ENCODE measurements at regions not wholly inside any gene's neighbourhood (a gene's known extent, or its start where the extent isn't known, plus 50 kb on each side); places are given as distances from the start of the nearest gene placed in this dataset.
A peak's percentile ranks its signal among the peaks of the same experiment; 100 is the strongest.

DNA sequence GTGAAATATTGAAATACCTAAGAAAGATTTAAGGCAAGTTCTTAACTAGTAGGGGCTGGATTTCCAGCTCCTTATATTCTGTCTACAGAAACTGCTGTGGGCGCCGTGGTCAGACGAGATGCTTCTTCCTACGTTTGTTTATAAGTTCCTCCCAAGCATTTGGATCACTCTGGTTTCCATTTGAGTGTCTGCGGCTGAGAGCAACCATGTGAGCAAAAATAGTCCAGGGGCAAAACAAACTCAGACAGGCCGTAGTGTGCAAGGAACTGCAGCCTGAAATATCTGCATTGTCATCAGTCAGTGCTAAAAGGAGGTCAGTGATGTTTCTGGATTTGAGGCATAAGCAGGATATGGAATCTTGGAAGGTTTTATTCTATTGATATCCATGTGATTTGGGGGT is 485.9 kb upstream of the JAG1 start:
- no peaks in the 10 kb centered on the region for H3K9me1 ChIP-seq (ENCODE audit: insufficient read depth, low read length)
- H3K4me2 ChIP-seq (ENCODE audit: low read depth, low read length): no peak overlapping the region; the same call in 1 of the 2 replicates
- CTCF ChIA-PET: no interaction called here
- no peak overlapping the region for H3K9ac ChIP-seq (ENCODE audit: low read depth, low read length)
- H3K36me3 ChIP-seq (ENCODE audit: control insufficient read depth, insufficient read depth, low read length): no peaks in the 10 kb centered on the region
- intact Hi-C loops (cut with micrococcal nuclease): loop anchor here (5.0 kb wide), 1 partner anchor 487 kb away; the partner anchor contains the start of gene JAG1
- peak; percentile 91 for DNase-seq
- in situ Hi-C loops (cut with MboI; ENCODE audit: low sequenced_read_pairs): no loop called here
- no TSS peak for BruUV-seq (replicated peaks)
- dilution Hi-C loops (cut with HindIII; ENCODE audit: low sequenced_read_pairs, unreplicated experiment): no loop called here
- no peak overlapping the region for H3K27ac ChIP-seq (ENCODE audit: insufficient read depth, low read length)
- H2AK9ac ChIP-seq (replicated peaks; ENCODE audit: low read depth, low read length, poor library complexity): no peak overlapping the region
- H3K4me1 ChIP-seq (ENCODE audit: control insufficient read depth, insufficient read depth, low read length): peaks cover 3% of the 10 kb centered on the region
- H2BK120ac ChIP-seq (ENCODE audit: low read depth, low read length): 0 out of 2 replicates have a peak overlapping the region, but pooled peaks have one; percentile 7
- H3K4me3 ChIP-seq (ENCODE audit: insufficient read depth, low read depth, low read length): no peak overlapping the region
- no peak overlapping the region for H3K14ac ChIP-seq (replicated peaks; ENCODE audit: low read depth, low read length)
- H4K8ac ChIP-seq (ENCODE audit: low read depth in 2 of 2, low read length in 2 of 2): no peak overlapping the region
- 0 out of 2 replicates have a peak overlapping the region, but pooled peaks have one; percentile 41 for H3K4ac ChIP-seq (ENCODE audit: low read depth, low read length)
- no peaks in the 10 kb centered on the region for H3K9me3 ChIP-seq (ENCODE audit: control insufficient read depth, insufficient read depth, low read length)
- H4K20me1 ChIP-seq (ENCODE audit: insufficient read depth, low read length): no peaks in the 10 kb centered on the region
- POLR2A ChIA-PET (ENCODE audit: unreplicated experiment): no interaction called here
- TF ChIP-seq BHLHE40 (IDR thresholded peaks at IDR 0.05; ENCODE audit: low read depth, low read length) (0 out of 2 replicates have a peak, but pooled peaks have one; percentile 8), SMC3 (IDR thresholded peaks at IDR 0.05; ENCODE audit: low read depth, low read length) (no peak), MAFK (IDR thresholded peaks at IDR 0.05; ENCODE audit: low read depth, low read length) (0 out of 2 replicates have a peak, but pooled peaks have one; percentile 59), CEBPB (IDR thresholded peaks at IDR 0.05; ENCODE audit: low read depth, low read length) (no peak), MXI1 (IDR thresholded peaks at IDR 0.05; ENCODE audit: borderline replicate concordance, low read depth, low read length) (peak; percentile 43; the same call in 1 of the 2 replicates), NFE2L2 (IDR thresholded peaks at IDR 0.05; ENCODE audit: low read depth, low read length) (peak; percentile 62; the same call in 1 of the 2 replicates)
- TF ChIP-seq, protein P1, sequence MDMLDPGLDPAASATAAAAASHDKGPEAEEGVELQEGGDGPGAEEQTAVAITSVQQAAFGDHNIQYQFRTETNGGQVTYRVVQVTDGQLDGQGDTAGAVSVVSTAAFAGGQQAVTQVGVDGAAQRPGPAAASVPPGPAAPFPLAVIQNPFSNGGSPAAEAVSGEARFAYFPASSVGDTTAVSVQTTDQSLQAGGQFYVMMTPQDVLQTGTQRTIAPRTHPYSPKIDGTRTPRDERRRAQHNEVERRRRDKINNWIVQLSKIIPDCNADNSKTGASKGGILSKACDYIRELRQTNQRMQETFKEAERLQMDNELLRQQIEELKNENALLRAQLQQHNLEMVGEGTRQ (IDR thresholded peaks at IDR 0.05; ENCODE audit: low read depth, low read length): peak; percentile 44; the same call in 1 of the 2 replicates
- no peak overlapping the region for H2AK5ac ChIP-seq (ENCODE audit: low read depth, low read length)
- H3K23ac ChIP-seq (ENCODE audit: low read depth, low read length): no peak overlapping the region
- no peak overlapping the region for H3K56ac ChIP-seq (ENCODE audit: extremely low read depth, insufficient read depth, low read length)
- H2BK5ac ChIP-seq (ENCODE audit: low read depth, low read length, poor library complexity, severe bottlenecking): peak overlapping the region; percentile 33
- H3K18ac ChIP-seq (ENCODE audit: low read depth, low read length): no peak overlapping the region
- peak overlapping the region; percentile 38; the same call in 1 of the 2 replicates for H2BK20ac ChIP-seq (ENCODE audit: low read depth, low read length)
- no peak overlapping the region for H4K5ac ChIP-seq (ENCODE audit: low read depth, low read length)
- H4K91ac ChIP-seq (ENCODE audit: insufficient read depth, low read depth, low read length): no peak overlapping the region
- WGBS, 2 experiments (ENCODE audit: extremely low coverage in 2 of 2, insufficient read length in 1 of 2): 0% methylated on average over 3 of the region's 6 CpGs; no CpG with 5 or more reads in 1 of the 2 experiments
- no peaks in the 10 kb centered on the region for H3K79me1 ChIP-seq (ENCODE audit: low read depth in 1 of 2, low read length in 2 of 2)
- peak overlapping the region; percentile 62 for H2AFZ ChIP-seq (replicated peaks; ENCODE audit: low read length, poor library complexity)
- no peaks in the 10 kb centered on the region for H3K27me3 ChIP-seq (ENCODE audit: control insufficient read depth, insufficient read depth, low read length)
- peak; percentile 99 for ATAC-seq (ENCODE audit: low read depth)
- H2BK15ac ChIP-seq (ENCODE audit: low read depth, low read length): no peak overlapping the region
